RWPE1 (cell line): ENCODE measurements at regions not wholly inside any gene's neighbourhood (a gene's known extent, or its start where the extent isn't known, plus 50 kb on each side); places are given as distances from the start of the nearest gene placed in this dataset.
"Not testable (repeated sequence)": the region's sequence is repeated elsewhere in the genome, so short reads cannot be mapped to it uniquely, and the experiment has no call there.

Source experiments
- CTCF ChIA-PET: fragments of 350-600 bp; sonication (Branson Sonifier 250); formaldehyde crosslinking; extraction: SDS; loops from one replicate; lab custom pipeline; 2021; lab: Yijun Ruan, JAX
- POLR2A ChIA-PET: fragments of 400-600 bp; formaldehyde crosslinking; extraction: SDS; loops from one replicate; lab custom pipeline; 2020; ENCODE audit warnings: antibody characterized with exemption; ENCODE audit not compliant: low non-redundant PET; lab: Yijun Ruan, JAX
- DNase-seq: peaks from one replicate; pipeline ENCODE4 v3.0.0; 2012; ENCODE audit warnings: low spot score
- H3K27ac ChIP-seq: fragments of 450-650 bp; 2 replicates; pipeline ENCODE4 v1.5.1; 2017
- TF ChIP-seq, protein P1 (sequence below): fragments of 450-650 bp; conservative IDR thresholded peaks from 2 replicates; pipeline ENCODE4 v1.5.1; 2017; ENCODE audit warnings: low read depth, mild to moderate bottlenecking

DNA sequence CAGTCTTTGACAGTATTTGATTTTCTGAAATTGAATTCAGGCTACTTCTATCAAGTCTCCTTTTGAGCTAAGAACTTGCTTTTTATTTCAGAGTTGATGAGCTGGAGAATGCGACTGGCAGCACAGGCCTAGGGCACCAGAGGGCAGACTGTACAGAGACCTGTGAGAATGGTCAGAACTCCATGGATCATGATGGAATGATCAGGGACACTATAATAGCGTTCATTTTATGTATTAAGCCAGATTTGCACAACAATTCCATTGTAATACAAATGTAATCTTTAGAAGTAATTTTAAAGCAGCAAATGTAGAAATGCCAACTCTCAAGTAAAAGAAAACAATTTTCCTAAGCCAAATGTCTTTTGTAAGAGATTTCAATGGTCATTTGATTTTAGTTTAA lies 902.4 kb downstream of the NR2F1-AS1 start:
- TF ChIP-seq, protein P1, sequence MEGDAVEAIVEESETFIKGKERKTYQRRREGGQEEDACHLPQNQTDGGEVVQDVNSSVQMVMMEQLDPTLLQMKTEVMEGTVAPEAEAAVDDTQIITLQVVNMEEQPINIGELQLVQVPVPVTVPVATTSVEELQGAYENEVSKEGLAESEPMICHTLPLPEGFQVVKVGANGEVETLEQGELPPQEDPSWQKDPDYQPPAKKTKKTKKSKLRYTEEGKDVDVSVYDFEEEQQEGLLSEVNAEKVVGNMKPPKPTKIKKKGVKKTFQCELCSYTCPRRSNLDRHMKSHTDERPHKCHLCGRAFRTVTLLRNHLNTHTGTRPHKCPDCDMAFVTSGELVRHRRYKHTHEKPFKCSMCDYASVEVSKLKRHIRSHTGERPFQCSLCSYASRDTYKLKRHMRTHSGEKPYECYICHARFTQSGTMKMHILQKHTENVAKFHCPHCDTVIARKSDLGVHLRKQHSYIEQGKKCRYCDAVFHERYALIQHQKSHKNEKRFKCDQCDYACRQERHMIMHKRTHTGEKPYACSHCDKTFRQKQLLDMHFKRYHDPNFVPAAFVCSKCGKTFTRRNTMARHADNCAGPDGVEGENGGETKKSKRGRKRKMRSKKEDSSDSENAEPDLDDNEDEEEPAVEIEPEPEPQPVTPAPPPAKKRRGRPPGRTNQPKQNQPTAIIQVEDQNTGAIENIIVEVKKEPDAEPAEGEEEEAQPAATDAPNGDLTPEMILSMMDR, result no peak
- ChIA-PET CTCF (interaction anchor here (0.7 to 1.1 kb wide), 3 partner anchors 11 to 409 kb away, joined by 3 to 5 read pairs (median 3); no protein-coding TSS in a partner anchor), POLR2A (no interaction called here)
- no peak overlapping the region for H3K27ac ChIP-seq
- DNase-seq, result no peak

DNA sequence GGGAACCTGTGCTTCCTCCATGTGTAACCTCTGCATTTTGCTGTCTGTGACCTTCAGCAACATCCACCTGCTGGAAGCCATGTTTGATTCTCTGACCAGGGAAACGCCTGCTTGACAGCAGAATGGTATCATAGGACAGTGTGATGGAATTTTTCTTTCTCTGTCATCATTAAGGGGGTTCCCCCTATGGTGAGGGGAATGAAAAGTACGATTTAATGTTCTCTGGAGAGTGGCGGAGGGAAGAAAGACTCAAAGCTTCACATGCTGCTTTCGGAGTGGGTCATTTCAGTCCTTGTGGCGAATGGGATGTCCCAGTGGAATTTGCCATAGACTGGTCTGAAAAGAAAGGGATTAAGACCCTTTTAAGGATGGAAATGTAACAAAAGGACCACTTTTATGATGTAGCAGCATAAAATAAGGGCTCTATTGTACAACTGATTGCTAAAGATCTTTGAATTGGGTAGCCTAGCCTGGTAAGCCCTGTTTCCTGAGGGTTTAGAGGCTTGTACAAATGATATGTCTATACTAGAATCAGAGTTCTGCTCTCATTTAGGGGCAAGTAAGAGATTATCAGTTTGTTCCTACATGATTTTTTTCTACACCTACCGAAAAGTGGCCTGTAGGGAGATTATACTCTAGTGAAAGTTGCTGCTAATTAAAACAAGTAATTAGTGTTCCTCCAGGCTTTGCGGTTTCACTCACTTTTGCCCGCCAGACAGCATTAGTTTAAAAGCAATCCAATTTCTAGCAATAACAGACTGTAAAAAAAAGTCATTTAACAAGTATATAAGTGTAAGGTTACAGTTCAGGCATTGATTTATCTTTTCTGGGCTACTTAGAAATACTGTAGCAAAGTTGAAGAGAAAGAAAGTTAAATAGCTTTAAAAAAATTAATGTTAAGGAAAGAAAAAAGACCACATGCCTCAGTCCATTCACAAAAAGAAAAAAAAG lies 904.5 kb downstream of the NR2F1-AS1 start:
- DNase-seq, result no peak
- TF ChIP-seq, protein P1, result no peak
- CTCF ChIA-PET, result interaction anchor here (0.6 kb wide), 2 partner anchors 113 to 1068 kb away, joined by 3 read pairs; no protein-coding TSS in a partner anchor
- no peak overlapping the region for H3K27ac ChIP-seq
- POLR2A ChIA-PET, result no interaction called here

DNA sequence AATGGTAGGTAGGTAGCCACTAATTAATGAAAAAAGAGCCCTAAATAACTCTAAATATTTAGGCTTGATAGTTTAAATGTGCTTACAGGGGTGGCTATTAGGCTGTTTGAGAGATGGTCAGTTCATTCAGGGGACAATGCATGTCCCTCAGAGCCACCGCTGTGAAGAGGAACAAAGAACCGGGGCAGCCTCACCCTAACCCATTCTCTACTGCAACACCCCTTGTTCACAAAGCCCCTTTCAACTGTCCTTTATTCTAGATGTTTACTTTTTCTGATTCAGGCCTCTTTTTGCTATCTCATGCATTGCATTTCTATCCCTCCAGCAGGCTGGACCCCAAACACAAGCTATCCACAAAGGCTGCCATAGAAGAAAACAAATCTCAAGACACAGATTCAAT lies 906.7 kb downstream of the NR2F1-AS1 start:
- TF ChIP-seq, protein P1, result no peak
- ChIA-PET POLR2A (no interaction called here), CTCF (interaction anchor here (0.6 kb wide), 1 partner anchor 106 kb away, joined by 9 read pairs; no protein-coding TSS in a partner anchor)
- no peak for DNase-seq
- no peak overlapping the region for H3K27ac ChIP-seq

DNA sequence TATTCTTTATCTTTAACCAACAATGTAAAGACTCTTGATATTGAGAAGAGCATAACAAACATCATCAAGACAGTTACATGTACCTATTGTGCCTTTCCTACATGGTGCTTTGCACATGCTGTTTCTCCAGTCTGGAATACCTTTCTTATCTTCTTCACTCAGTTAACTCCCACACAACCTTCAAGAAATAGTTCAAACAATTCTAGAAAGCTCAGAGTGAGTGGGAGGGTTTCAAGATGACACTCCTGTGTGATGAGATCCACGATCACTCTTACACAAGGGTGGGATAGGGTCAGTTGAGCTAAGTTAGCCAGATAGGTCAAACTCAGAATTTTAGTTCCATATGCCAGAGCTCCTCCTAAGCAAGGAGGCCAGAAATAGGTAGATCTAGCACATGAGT lies 915.5 kb downstream of the NR2F1-AS1 start:
- POLR2A ChIA-PET, result no interaction called here
- TF ChIP-seq, protein P1, result no peak
- no peak for DNase-seq
- CTCF ChIA-PET, result no interaction called here
- H3K27ac ChIP-seq, result no peak overlapping the region

DNA sequence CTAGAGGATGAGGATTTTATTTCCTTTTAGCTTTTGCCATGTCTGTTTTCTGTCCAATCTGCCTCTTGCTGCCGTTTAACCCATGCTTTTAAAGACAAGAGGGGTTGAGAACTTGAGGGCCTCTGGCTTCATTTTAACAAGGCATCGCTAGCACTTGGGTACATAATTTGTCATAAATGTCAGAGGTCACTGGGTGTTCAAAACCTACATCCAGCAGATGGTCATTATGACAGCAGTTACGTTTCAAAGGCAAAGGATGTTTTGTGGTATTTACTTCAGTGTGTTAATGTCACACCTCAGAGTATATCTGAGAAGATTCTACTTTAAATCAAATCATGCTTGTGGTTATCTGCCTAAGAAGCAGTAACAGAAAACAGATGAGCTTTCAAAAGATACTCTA lies 918.3 kb downstream of the NR2F1-AS1 start:
- H3K27ac ChIP-seq, result no peak overlapping the region
- CTCF ChIA-PET, result interaction anchor here (0.6 kb wide), 1 partner anchor 27 kb away, joined by 8 read pairs; no protein-coding TSS in a partner anchor
- TF ChIP-seq, protein P1, result no peak

DNA sequence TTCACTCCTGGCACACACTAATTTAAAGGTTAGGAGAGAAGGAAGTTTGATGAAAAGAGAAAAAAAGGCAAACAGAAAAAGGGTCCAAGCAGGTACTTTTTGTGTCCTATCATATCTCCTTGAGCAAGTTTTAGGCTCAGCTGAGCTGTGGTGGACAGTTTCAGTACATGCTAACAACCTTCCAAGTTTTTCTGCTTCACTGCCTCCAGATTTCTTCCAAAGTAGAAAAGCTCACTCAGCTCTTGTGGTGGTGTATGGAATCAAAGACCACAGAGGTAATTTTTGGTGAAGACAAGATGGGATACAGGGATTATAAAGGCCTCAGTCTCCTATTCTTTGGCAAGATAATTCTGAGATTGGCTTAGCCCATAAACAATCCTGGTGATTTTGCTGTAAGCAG lies 921.8 kb downstream of the NR2F1-AS1 start:
- DNase-seq, result no peak
- CTCF ChIA-PET, result no interaction called here
- POLR2A ChIA-PET, result no interaction called here
- no peak overlapping the region for H3K27ac ChIP-seq
- TF ChIP-seq, protein P1, result no peak

More for the DNA sequence above, 918.3 kb downstream of the NR2F1-AS1 start:
- POLR2A ChIA-PET, result no interaction called here
- no peak for DNase-seq

DNA sequence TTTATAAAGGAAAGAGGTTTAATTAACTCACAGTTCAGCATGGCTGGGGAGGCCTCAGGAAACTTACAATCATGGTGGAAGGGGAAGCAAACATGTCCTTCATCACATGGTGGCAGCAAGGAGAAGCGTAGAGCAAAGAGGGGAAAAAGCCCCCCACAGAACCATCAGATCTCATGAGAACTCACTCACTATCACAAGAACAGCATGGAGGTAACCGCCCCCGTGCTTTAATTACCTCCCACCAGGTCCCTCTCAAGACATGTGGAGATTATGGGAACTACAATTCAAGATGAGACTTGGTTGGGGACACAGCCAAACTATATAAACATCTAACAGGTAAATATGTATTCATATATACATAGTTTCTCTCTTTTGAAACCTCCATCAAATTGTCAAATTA lies 926.4 kb downstream of the NR2F1-AS1 start:
- POLR2A ChIA-PET, DNase-seq, H3K27ac ChIP-seq, CTCF ChIA-PET: not testable (repeated sequence)
